ENCODE measurements at regions not wholly inside any gene's neighbourhood (a gene's known extent, or its start where the extent isn't known, plus 50 kb on each side); places are given as distances from the start of the nearest gene placed in this dataset.

- WGBS, 5 donors = 83 to 86% (median 84%) methylated on average over 5 of the region's 5 CpGs
- DNase-seq = no peak
- Histone ChIP-seq H3K36me3 (no peaks in the 10 kb centered on the region), H3K4me3 (no peak overlapping the region), H3K27me3 (no peaks in the 10 kb centered on the region), H3K27ac (no peak overlapping the region), H3K9me3 (no peaks in the 10 kb centered on the region), H3K4me1 (peaks cover 0 to 24% (median 4%) of the 10 kb centered on the region in 4 donors)
- intact Hi-C loops (cut with DNase I; ENCODE audit: low total_unique reads) = no loop called here
- no peak for TF ChIP-seq POLR2AphosphoS5 (IDR thresholded peaks at IDR 0.05)
- TF ChIP-seq POLR2A (IDR thresholded peaks at IDR 0.05) = no peak
- TF ChIP-seq EP300 (IDR thresholded peaks at IDR 0.05) = no peak
- no peak for TF ChIP-seq CTCF (IDR thresholded peaks at IDR 0.05)
These were observed 51.2 kb upstream of the PRKG1 start for GRCh38 chr10:51022933-51023585.

GRCh38 chr10:51023636-51024035 is 50.7 kb upstream of the PRKG1 start:
- no peaks in the 10 kb centered on the region for H3K36me3 ChIP-seq
- no peak overlapping the region for H3K27ac ChIP-seq
- no peak for TF ChIP-seq POLR2A (IDR thresholded peaks at IDR 0.05)
- no peak for TF ChIP-seq POLR2AphosphoS5 (IDR thresholded peaks at IDR 0.05)
- TF ChIP-seq CTCF (IDR thresholded peaks at IDR 0.05) = no peak
- no peak for TF ChIP-seq EP300 (IDR thresholded peaks at IDR 0.05)
- no peaks in the 10 kb centered on the region for H3K27me3 ChIP-seq
- peaks cover 0 to 30% (median 4%) of the 10 kb centered on the region in 4 donors for H3K4me1 ChIP-seq
- no peak overlapping the region for H3K4me3 ChIP-seq
- intact Hi-C loops (cut with DNase I; ENCODE audit: low total_unique reads) = no loop called here
- H3K9me3 ChIP-seq = no peaks in the 10 kb centered on the region
- DNase-seq = no peak

All from stomach (tissue), 8 donors.